ENCODE measurements at regions not wholly inside any gene's neighbourhood (a gene's known extent, or its start where the extent isn't known, plus 50 kb on each side); places are given as distances from the start of the nearest gene placed in this dataset.
"Not testable (repeated sequence)": the region's sequence is repeated elsewhere in the genome, so short reads cannot be mapped to it uniquely, and the experiment has no call there.

DNA sequence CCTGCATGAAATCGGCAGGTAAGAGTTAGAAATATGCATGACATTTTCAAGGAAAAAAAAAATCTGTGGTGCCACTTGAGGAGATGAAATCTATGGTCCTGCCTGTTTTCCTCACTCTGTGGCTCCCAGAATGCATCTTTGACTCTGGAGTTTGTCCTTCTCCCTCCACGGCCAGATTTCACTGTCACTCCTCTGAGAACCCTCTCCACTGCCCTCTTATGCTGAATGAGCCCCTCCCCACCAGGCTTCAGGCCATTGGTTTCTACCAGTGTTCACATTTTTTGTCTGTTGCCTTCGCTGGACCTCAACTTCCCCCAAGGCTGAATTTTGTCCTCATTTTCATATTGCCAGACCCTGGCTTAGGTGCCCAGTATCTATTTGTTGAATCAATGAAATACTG, 235.0 kb downstream of the ZIC5 start:
- no peak overlapping the region for H3K4me3 ChIP-seq (ENCODE audit: low read depth, low read length)
- TF ChIP-seq CTCF (conservative IDR thresholded peaks at IDR 0.05; ENCODE audit: low read depth, low read length) = no peak
- no peak for DNase-seq (ENCODE audit: low read depth)

DNA sequence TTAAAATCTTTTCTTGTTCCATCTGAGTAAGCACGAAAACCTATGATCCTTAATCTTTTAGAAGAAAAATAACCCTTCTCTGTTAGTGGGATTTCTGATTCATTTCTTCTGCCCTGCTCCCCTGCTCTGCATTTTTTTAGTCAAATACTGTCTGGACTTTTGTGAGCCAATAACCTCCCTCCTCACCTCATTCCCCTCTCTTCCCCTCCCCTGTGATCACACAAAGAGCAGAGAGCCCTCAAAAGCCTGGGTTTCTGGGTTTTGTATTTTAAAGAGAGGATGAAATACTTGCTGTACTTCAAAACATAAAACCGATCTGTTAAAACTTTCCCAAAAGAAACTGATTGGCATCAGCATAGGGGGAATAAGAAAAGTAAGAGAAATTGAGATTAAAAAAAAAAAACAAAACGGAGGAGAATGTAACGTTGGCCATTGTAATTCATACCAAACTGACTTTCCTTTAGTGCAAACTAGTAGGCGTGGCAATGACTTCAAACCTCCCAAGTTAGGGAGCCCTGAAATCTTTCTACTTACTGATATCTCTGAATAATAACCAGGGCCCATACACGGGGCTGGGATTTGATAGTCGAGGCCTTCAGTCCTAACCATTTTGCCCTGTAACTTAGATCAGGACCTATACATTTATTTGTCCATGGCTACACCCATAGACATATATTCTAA, 232.9 kb downstream of the TM9SF2 start:
- TF ChIP-seq CTCF (conservative IDR thresholded peaks at IDR 0.05; ENCODE audit: low read depth, low read length) = no peak
- no peak for DNase-seq (ENCODE audit: low read depth)
- no peak overlapping the region for H3K4me3 ChIP-seq (ENCODE audit: low read depth, low read length)

- no peak overlapping the region for H3K4me3 ChIP-seq (ENCODE audit: low read depth, low read length)
- no peak for TF ChIP-seq CTCF (conservative IDR thresholded peaks at IDR 0.05; ENCODE audit: low read depth, low read length)
- no peak for DNase-seq (ENCODE audit: low read depth)
Observed at GRCh38 chr13:99733346-99733745, 232.1 kb downstream of the TM9SF2 start.

DNA sequence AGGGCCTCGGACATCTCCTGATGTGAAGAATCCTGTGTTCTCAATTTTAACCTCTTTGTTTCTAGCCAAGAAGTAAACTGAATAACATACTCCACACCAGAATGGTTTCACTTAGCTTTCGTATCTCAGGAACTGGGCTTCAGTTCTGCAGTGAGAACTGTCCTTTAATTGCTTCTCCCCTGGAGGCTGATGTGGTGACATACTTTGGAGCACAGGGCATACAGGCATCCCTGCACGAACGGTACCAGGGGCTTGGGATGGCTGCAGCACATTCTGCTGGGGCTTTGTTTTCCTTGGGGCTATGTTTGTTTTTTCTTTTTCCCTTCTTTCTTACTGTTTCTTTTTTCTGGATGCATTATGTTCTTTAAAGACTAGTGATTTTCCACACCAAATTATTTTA, 230.5 kb downstream of the TM9SF2 start:
- H3K4me3 ChIP-seq (ENCODE audit: low read depth, low read length) = no peak overlapping the region
- no peak for TF ChIP-seq CTCF (conservative IDR thresholded peaks at IDR 0.05; ENCODE audit: low read depth, low read length)
- no peak for DNase-seq (ENCODE audit: low read depth)

DNA sequence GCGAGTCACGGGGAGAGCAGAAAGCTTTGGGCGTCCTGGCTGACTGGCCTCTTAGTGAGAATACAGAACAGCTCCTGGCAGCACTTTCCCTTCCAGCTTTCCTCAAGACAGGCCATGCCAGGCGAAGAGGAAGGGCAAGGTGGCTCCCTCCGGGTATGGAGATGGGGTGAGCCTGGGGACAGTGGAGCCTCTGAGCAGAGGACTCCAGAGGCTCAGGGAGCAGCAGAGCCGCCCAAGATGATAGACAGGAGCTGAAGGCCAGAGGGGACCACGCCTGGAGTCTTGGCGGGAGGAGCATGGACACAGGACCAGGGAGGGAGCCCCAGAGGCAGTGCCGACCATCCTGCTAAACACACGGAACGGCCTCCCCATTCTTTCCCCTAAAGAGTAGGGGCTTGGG, 229.1 kb downstream of the TM9SF2 start:
- DNase-seq (ENCODE audit: low read depth) = no peak
- no peak overlapping the region for H3K4me3 ChIP-seq (ENCODE audit: low read depth, low read length)
- no peak for TF ChIP-seq CTCF (conservative IDR thresholded peaks at IDR 0.05; ENCODE audit: low read depth, low read length)

- no peak for DNase-seq (ENCODE audit: low read depth)
- H3K4me3 ChIP-seq (ENCODE audit: low read depth, low read length) = no peak overlapping the region
- no peak for TF ChIP-seq CTCF (conservative IDR thresholded peaks at IDR 0.05; ENCODE audit: low read depth, low read length)
Observed at GRCh38 chr13:99729745-99730144, 228.5 kb downstream of the TM9SF2 start.

- not testable (repeated sequence) for DNase-seq (ENCODE audit: low read depth)
Observed at GRCh38 chr13:99727651-99728050, 226.4 kb downstream of the TM9SF2 start.

More at GRCh38 chr13:99727651-99728050, 226.4 kb downstream of the TM9SF2 start:
- H3K4me3 ChIP-seq (ENCODE audit: low read depth, low read length) = not testable (repeated sequence)
